ENCODE measurements at regions not wholly inside any gene's neighbourhood (a gene's known extent, or its start where the extent isn't known, plus 50 kb on each side); places are given as distances from the start of the nearest gene placed in this dataset.
"Not testable (repeated sequence)": the region's sequence is repeated elsewhere in the genome, so short reads cannot be mapped to it uniquely, and the experiment has no call there.

DNA sequence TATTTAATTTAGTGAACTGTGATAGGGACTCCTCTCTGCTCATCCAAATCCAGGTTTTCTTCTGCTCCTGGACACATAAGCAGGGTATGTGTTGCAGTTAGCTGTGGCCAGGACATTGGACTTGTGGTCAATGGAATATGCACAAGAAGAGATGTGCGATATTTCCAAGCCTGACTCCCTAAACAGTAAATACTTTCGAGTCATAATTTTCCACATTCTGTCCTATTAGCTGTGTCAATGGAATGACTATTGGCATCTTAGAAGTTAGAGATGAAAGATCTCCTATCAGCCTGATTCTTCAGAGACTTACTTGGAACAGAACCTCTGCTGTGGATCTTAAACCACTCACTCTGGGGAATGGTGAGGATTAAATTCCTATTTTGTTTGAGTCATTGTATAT is 771.0 kb downstream of the EFNB2 start:
- no peak for DNase-seq

DNA sequence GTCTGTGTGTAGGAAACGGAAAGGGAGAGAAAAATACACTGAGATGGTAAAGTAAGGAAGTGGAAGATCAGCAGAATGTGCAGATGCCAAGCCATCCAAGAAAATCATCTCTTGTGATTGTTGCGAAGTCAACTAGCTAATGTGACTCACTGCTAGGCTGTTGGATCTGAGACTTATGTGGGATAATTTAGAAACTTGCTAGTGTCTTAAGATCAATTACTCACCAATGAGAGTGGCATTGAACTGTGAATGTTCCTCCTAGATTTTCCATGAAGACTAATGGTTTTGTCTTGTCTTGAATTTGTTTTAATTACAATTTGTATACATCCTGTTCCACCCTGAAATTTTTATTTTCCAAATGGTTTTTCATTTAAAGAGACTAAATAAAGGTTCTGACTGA is 771.6 kb downstream of the EFNB2 start:
- DNase-seq, result no peak

DNA sequence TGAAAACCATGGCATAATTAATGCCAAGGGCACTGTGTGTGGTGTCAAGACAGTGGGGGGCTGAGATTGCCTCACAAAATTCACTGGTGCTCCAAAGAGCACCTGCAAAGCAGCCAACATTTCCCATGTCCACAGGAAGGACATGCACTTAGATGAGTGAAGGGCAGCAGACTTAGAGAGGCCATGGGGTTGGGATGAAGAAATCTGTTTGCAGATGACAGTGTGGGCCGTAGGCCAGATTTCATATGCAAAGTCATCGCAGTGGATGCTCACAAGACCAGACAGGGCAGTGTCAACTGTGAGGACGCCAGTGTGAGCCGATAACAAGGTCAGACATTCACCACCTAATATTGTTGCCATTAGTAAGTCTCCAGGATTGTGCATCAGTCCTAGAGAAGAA is 773.4 kb downstream of the EFNB2 start:
- DNase-seq, result no peak

DNA sequence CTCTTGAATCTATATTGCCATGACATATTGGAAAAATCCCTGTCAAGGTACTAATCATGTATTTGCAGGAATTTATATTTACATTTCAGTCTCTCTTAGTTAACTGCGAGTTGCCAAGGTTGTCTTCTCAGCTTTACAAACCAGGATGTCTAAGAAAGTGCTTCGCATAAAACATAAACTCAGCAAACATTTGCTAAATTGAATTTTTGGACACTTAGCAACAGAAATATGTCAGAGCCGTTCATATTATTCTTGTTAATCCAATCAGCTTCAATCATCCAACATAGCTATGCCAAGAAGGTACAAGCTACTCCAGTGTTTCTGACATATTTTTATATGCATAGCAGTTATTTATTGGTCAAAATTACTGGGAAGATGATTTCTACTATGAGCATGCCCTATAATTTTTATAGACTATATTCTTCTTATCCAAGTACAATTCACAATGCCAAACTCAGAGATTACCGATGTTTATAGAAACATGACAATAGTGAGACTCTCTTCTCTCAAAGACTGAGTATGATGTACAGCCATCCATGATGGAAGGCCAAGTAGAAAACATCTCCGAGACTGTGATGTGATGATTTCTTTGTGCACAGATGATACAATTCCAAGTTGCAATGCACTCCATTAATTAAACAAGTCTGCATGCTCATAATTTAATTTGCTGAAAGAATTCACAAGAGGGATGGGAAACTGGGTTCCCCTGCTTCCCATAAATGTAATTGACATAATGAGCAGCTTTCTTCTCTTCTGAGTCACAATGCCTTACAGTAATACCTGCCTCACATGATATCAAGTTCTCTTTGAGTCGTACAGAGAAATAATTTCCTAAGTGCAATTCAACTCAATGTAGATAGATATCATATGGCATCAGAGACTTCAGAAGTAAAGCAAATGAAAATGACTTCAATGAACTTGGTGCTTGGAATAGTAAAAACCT is 776.3 kb downstream of the EFNB2 start:
- DNase-seq, result no peak

DNA sequence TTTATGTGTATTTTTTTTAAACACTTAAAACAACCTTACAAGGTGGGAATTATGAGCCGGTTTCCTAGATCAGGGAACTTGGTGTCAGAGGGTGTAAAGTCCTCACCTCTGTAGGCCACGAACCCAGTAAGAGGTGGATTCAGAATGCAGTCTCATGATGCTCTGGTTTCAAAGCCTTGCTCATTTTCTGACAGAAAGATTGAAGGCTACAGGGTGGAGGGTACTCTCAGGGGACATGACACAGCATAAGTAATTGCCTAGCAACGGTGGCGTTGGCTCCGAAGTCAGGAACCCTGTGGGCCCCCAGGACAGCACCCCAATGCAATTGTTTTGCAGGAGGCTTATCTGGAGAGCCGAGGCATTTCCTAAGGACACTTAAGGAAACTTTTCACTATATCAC is 794.7 kb downstream of the EFNB2 start:
- DNase-seq, result no peak

DNA sequence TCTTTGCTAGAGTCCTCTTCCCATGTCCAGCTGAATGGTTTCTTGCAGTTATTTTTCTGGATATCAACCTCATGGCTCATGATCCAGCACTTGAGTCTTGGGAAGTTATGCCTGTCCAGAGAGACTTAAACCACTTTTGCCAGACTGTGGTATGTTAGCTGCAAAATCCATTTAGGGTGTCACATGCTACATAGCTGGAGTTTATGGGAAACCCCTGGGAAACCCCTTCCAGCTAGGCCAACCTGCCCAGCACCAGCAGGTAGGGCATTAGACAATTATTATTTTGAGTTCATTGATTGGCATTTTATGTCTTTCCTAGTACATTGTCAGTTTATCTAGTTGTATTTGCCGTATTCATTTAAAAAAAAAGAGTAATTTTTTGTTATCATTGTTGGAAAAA is 797.8 kb downstream of the EFNB2 start:
- DNase-seq, result no peak

DNA sequence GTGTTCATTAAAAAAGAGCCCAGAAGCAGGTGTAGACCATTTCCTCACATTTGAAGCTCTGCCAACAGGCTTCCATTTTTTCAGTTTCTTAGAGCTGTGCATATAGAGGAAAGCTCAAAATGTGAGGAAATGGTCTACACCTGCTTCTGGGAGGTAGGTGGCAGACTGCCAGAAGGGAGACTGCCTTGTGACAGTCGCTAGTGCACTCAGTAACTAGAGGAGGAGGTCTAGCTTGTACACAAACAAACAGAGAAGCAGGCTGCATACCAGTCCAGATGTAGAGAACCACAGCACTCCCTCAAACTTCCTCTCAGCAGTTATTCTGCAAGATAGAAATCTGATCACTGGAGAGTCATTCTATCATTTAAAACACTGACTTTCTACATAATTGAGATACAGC is 800.2 kb downstream of the EFNB2 start:
- DNase-seq, result no peak

DNA sequence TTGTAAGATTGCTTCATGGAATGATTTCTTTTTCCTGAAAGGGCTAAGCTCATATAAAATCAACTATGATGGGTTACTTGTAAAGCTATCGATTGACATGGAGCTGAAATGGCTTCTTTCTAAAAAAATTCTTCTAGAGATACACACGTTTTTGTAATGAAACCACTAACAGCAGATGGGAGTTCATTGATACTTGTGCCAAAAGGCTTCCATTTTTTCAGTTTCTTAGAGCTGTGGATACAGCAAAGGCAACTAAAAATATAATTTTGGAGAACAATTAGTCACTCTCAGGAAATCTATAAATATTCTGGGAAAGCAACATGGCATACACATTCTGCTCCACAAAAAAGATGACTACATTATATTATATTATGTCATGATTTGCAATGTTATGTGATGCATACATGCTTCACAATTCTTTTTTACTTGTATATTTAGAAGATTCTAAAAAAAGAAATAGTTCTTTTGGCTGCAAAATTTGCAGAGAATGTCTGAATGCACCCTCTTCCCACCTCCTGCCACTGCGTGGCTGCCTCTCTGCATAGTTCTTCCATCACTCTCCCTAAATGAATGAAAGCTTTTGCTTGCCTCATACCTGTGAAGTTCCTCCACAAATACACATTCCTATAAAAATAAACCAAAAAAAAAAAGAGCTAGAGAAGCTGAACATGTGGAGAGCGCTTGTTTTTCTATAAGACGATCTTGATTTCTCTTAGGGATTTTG is 802.5 kb downstream of the EFNB2 start:
- no peak for DNase-seq

DNA sequence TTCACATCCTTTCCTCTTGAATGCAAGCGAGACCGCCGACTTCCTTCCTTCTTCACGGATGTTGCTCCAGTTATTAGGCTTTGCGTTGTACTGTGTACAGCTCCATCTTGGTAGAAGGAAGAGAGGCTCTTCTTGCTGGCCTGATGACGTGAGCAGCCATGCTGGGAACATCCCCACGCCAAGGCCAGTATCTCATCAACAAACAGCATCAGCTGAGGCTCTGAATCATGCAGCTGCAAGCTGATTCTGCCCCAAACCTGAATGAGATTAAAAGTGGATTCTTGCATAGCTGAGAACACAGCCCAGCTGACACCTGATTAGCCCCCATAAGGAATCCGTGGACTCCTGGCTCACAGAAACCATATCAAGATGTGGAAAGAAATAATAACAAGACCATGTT is 809.6 kb downstream of the EFNB2 start:
- DNase-seq, result no peak

DNA sequence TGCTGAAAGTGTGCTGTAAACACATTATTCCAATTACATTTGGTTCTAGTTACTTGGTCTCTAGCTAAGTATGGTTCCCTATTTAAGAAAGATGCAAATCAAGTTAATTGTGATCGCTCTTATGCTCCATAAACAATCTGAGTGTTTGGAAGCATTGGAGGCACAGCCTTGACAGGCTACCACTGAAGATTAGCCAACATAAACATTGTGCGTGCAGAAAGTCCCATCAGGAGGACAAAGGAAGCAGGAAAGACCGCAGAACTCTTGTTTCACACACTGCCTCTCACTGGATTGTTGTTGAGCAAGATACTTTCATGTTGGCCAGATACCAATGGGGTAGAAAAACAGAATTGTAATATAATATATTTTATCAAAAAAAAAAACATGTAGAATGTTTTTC is 814.4 kb downstream of the EFNB2 start:
- DNase-seq, result no peak

DNA sequence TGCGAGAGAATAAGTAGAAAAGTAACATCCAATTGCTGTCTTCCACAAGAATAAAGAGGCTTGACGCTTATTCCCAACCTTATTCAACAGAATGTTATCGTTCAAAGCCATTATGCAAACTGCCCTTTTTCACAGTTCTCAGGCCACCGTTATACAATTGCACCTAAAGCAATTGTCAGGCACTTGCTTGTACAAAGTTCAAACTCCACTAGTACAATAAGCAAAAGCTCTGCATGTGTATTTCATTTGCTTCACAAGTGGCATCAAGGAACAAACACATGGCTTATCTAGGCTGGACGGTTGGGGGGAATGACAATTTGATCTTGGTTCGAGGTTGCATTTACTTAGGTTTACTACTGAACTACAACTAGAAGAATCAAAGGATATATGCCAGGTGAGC is 815.6 kb downstream of the EFNB2 start:
- DNase-seq, result no peak

DNA sequence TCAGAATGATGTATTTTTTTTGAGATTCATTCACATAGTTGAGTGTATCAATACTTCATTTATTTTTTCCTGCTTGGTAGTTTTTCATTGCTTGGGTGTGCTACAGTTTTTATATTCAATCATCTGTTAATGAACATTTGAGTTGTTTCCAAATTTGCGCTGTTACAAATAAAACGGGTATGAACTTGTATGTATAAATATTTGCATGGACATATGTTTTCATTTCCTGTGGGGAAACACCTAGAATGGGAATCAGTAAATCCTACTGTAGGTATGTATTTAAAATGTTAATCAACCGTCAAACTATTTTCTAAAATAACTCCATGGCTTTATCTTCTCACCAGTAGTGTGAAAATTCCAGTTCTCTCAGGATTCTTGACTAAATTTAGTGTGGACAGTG is 826.3 kb downstream of the EFNB2 start:
- DNase-seq, result no peak

DNA sequence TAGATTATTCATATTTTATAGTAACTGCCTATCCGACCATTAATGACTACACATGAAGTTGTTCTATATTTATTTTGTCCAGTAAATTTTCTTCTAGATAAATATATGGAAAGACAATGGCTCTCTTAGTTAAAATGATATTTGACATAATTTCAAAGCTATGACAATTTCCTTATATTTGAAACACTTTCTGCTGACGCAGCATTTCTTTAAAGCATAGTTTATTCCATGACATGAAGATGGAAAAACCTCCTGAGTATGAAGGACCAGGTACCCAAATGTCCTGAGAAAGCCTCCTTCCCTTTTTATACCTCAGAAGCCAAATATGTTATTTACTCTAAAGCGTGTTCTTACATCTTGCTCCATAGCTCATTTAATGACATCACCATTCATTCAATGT is 831.6 kb downstream of the EFNB2 start:
- no peak for DNase-seq

DNA sequence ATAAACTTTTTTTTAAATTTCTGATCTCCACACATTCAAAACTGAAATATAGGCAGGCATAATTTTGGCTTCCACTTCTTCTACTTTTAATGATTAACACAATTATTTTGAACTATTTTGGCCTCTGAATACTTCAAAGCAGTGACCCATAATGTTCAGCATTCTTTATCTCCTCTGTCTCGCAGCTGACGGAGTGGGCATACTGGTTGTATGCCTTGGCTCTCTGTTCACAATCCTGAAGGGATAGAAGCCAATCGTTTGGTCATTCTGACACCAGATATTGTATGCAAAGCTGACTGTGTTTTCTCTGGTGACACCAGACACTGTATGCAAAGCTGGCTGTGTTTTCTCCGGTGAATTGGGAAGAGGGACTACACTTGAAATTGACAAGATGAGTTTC is 833.0 kb downstream of the EFNB2 start:
- no peak for DNase-seq

DNA sequence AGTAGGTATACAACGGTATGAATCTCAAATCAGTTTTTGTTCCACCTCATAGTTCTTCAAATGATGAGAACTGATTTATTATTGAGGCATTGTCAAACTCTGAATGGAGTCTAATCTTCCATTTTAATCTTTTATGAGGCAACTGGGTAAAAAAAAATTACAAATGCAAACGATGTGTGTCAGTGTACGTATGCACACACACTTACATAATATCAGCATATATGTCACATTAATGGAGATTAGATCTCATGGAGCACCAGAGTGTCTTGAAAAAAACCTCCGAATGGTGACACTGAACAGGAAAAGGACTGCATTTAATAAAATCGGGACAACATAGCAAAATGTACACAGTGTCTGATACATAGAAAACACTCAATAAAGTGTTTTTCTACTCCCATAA is 842.7 kb downstream of the EFNB2 start:
- DNase-seq, result no peak

DNA sequence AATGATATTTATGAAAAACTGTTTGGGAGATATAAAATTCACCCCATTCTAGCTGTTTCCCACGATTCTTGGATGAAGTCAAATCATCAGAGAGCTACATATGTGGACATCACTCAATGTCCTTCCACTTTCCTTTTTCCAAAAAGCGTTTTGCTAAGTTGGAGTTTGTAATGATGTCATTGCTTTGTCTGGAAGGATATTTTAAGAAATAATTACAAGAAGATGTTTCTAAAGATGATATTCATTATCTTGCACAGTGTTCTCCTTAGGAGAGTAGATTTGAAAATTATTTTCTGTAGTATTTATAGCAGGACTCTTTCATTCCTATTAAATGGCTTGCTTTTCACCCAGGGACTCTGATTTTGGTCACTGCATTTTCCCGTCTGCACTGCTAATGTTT is 851.2 kb downstream of the EFNB2 start:
- no peak for DNase-seq

DNA sequence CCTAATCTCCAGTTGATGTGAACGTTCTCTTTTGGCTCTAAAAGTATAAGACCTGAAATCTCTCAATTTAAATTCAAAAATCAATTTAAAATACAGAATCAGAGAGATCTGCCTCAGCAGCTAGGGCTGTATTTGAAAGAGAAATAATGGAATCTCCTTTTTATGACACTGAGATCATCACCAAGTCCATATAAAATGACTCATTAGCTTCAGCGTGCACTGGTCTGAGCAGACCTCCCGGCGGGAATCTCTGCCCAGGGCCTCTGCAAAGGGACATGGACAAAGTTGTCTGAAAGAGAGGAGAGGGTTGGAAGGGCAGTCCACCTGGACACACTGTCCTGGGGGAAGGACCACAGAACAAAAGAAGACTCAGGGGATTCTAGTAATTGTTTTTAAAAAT is 855.6 kb downstream of the EFNB2 start:
- DNase-seq, result no peak

DNA sequence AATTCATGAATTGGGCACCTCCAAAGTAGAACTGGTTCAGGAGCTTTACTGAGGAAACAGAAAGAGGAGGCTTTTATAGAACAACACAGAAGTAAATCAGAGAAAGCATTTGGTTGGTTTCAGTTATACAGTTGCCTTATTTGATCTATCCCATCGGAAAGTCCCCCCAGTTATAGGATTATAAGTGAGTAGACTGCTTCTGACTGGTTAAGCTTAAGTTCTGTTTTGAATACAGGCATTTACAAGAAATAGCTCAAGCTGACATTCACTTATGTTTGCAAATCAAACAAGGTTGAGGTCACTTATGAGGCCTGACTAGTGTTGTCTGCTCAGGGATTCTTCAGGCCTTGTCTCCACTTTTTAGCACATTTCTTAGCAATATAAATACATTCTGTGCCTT is 857.4 kb downstream of the EFNB2 start:
- no peak for DNase-seq

DNA sequence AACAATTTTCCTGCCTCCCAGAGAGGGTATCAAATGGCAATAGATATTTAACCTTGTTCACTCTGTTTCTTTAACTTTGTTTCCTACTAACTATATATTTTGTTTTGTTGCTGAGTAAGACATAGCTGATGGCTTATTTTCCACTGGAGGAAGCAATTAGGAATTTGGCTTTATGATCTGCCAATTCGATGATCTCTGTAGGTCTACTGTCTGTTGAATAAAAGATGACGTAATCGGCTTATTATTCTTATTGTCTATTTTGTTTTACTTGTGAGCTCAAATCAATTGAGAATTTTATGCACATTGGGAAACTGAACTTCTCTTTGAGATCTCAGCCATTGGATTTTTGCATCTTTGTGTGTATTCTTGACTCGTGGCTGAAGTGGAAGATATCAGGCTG is 862.6 kb downstream of the EFNB2 start:
- no peak for DNase-seq

DNA sequence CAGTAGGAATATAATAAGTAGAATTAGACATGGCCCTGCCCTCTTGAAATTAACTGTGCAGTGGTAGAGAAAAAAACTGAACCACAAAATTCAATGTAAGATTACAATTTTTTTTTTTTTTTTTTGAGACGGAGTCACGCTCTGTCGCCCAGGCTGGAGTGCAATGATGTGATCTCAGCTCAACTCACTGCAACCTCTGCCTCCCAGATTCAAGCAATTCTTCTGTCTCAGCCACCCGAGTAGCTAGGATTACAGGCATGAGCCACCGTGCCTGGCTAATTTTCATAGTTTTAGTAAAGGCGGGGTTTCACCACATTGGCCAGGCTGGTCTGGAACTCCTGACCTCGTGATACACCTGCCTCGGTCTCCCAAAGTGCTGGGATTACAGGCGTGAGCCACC is 864.3 kb downstream of the EFNB2 start:
- not testable (repeated sequence) for DNase-seq

DNA sequence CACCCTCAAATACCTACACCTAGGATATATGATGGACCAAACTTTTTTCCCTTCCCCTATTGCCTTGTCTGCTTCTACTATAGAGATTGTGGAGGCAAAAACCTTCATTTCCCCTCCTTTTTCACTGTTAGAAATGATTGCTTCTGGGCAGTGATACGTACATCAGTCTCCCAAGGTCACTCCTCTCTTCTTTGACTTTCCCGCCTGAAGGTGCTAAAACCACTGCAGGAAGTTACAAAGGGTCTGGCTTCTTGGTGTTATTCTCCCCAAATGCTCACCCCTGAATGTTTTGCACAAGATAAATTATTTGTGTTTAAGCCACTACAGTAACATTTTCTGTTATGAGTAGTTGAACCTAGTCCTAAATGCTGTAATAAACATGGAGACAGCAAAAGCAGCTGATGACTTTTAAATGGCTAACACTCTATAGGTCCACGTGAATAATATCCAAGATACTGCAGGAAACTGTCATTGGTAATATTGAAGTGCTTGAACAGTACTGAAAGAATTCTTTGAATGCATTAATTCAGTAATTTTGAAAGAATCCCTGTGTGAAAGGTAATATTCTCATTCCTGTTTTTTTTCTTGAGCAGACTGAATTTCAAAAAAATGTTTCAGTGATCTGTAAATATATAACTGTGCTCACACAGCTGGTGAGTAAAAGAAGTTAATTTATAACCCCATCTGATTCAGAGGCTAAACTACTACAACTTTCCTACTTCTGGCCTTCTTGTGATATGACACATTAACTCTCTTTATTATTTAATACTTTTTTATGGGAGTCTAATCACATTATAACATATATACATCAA is 865.1 kb downstream of the EFNB2 start:
- DNase-seq, result no peak

DNA sequence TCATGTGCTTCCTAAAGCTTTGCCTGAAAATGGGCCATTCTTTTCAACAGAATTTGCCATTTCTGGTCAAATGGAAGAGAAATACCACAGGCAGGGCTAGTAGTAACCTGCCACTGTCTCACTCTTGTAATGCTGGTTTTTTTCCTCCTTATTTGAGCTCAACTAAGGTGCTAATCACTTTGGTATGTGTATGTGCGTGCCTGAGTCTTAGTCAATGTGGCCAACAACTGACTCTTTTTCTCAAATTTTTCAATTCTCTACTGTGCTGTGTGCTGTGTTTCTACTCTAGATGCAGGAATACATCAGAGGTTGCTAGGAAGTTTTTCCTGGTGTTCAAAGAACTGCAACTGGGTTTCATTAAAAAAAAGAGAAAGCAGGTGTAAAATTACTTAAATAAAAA is 870.2 kb downstream of the EFNB2 start:
- DNase-seq, result no peak

DNA sequence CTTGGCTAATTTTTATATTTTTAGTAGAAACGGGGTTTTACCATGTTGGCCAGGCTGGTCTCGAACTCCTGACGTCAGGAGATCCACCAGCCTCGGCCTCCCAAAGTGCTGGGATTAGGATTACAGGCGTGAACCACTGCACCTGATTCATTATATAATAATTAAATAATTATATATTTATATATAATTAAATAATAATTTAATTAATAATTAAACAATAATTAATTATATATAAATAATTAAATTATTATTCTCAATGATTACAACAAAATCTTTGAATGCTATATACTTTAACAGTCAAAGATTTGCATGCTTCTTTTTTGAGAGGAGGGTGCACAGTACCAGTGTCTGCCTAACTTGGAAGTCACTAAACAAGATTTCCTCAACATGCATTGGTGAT is 872.3 kb downstream of the EFNB2 start:
- DNase-seq, result no peak

DNA sequence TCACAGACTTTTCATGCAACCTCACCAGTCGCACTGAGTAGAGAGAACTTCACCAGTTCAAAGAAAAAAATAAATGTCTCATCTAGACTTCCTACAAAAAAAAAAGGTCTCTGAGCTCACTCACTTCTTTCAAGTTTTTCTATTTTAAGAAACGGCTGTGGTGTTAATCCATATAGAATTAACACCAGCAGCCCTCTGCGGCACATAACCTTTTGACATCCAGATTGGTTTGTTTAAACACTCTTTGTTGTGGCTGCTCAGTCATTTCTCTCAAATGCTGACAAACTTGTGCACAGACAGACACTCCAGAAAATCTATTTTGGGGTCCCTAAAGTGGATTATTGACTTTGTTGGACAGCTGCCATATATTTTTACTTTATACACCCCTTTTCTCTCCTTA is 874.9 kb downstream of the EFNB2 start:
- DNase-seq, result no peak
